Mesothelial cell of epicardium (in vitro differentiated cells): ENCODE measurements at regions not wholly inside any gene's neighbourhood (a gene's known extent, or its start where the extent isn't known, plus 50 kb on each side); places are given as distances from the start of the nearest gene placed in this dataset.

Source experiments
- DNase-seq, 2 experiments: peaks; one replicate each; pipeline ENCODE4 v3.0.0; 2021; ENCODE audit warnings: low spot score in 2 of 2; ENCODE audit not compliant: unreplicated experiment in 2 of 2
- H3K27ac Mint-ChIP-seq: 2 replicates; pipeline ENCODE4 v1.8.0; 2021; ENCODE audit warnings: mixed read lengths
- H3K27me3 Mint-ChIP-seq: 2 replicates; pipeline ENCODE4 v1.8.0; 2021; ENCODE audit warnings: low read depth, mixed read lengths
- H3K36me3 Mint-ChIP-seq: 2 replicates; pipeline ENCODE4 v1.8.0; 2021; ENCODE audit warnings: mixed read lengths
- H3K4me1 Mint-ChIP-seq: 2 replicates; pipeline ENCODE4 v1.8.0; 2021; ENCODE audit warnings: mixed read lengths
- H3K4me3 Mint-ChIP-seq: 2 replicates; pipeline ENCODE4 v1.8.0; 2021; ENCODE audit warnings: mild to moderate bottlenecking, moderate library complexity, mixed read lengths
- H3K9me3 Mint-ChIP-seq: 2 replicates; pipeline ENCODE4 v1.8.0; 2021; ENCODE audit warnings: mixed read lengths
- TF ChIP-seq, protein P1 (sequence below): fragments of 200-600 bp; sonication (generic); IDR thresholded peaks from one replicate; pipeline ENCODE4 v1.5.0; 2021; ENCODE audit warnings: antibody characterized with exemption; ENCODE audit not compliant: unreplicated experiment

DNA sequence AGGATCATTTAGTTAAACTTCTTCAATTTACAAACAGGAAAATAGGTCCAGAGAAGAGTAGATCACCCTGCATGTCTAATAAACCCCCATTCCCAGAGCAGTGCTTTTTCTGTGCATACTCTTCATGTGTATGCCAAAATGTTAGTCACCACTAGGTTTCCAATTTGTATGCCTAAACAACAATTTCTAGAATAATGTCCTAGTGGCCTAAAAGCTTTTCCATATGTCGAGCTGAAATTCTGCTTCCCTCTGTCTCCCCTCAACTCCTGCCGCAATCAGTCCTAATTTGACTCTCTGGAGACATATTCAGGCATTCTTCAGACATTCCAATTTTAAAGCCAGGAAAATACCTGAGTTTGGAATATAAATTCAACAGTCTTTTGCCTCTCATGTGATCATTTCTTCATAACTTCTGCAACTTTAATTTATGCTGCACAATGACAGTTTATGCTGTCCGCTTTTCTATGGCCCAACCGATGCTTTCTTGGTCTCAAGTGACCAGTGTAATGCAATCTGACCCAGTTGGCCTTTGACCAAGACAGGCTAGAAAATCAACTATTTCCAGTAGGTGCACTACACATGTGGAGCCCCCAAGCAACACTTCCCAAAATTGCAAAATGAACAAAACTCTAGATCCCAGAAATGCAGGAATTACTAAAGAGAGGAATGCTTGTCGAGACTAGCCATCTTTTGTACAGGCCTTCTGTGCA is 122.9 kb upstream of the FMR1 start:
- peaks cover 16% of the 10 kb centered on the region for H3K9me3 Mint-ChIP-seq
- H3K27ac Mint-ChIP-seq: no peak overlapping the region
- DNase-seq: no peak
- no peak overlapping the region for H3K4me3 Mint-ChIP-seq
- TF ChIP-seq, protein P1, sequence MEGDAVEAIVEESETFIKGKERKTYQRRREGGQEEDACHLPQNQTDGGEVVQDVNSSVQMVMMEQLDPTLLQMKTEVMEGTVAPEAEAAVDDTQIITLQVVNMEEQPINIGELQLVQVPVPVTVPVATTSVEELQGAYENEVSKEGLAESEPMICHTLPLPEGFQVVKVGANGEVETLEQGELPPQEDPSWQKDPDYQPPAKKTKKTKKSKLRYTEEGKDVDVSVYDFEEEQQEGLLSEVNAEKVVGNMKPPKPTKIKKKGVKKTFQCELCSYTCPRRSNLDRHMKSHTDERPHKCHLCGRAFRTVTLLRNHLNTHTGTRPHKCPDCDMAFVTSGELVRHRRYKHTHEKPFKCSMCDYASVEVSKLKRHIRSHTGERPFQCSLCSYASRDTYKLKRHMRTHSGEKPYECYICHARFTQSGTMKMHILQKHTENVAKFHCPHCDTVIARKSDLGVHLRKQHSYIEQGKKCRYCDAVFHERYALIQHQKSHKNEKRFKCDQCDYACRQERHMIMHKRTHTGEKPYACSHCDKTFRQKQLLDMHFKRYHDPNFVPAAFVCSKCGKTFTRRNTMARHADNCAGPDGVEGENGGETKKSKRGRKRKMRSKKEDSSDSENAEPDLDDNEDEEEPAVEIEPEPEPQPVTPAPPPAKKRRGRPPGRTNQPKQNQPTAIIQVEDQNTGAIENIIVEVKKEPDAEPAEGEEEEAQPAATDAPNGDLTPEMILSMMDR: no peak
- no peaks in the 10 kb centered on the region for H3K4me1 Mint-ChIP-seq
- no peaks in the 10 kb centered on the region for H3K27me3 Mint-ChIP-seq
- peaks cover 2% of the 10 kb centered on the region for H3K36me3 Mint-ChIP-seq

DNA sequence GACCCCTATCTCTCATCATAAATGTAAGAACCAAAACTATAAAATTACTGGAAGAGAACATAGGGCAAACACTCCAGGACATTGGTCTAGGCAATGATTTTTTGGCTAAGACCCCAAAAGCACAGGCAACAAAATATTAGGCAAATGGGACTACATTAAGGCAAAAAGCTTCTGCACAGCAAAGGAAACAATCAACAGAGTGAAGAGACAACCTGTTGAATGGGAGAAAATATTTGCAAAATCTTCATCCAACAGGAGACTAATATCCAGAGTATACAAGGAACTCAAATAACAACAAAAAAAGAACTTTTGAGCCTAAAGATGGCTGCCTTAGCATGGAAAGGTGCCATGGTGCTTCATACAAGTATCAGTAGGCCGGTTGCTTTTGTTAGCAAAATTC is 111.1 kb upstream of the FMR1 start:
- TF ChIP-seq, protein P1: no peak
- no peaks in the 10 kb centered on the region for H3K27me3 Mint-ChIP-seq
- no peaks in the 10 kb centered on the region for H3K36me3 Mint-ChIP-seq
- DNase-seq: no peak
- H3K9me3 Mint-ChIP-seq: peaks cover 36% of the 10 kb centered on the region
- no peak overlapping the region for H3K4me3 Mint-ChIP-seq
- peaks cover 9% of the 10 kb centered on the region for H3K4me1 Mint-ChIP-seq
- H3K27ac Mint-ChIP-seq: no peak overlapping the region

DNA sequence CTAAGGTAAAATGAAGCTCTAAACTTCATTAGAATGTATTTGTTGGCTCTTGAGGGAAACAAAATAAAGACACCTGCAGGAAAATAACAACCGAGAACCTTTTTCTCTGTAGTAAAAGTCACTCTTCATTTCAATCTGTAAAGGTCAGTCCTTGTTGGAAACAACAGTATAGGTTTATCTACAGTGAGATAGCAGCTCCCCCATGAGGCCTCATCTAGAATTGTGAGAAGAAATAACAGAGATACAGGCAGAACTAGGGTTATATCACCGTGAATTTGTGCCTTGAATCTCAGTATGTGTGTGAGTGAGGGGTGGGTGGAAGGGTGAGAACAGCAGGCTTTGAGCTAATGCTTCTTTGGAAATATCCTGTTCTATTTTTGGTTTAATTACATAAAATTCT is 107.8 kb upstream of the FMR1 start:
- Mint-ChIP-seq H3K9me3 (peaks cover 25% of the 10 kb centered on the region), H3K4me1 (peaks cover 9% of the 10 kb centered on the region), H3K27me3 (no peaks in the 10 kb centered on the region), H3K27ac (peak overlapping the region; percentile 21), H3K4me3 (no peak overlapping the region), H3K36me3 (no peaks in the 10 kb centered on the region)
- TF ChIP-seq, protein P1: no peak
- DNase-seq: no peak

DNA sequence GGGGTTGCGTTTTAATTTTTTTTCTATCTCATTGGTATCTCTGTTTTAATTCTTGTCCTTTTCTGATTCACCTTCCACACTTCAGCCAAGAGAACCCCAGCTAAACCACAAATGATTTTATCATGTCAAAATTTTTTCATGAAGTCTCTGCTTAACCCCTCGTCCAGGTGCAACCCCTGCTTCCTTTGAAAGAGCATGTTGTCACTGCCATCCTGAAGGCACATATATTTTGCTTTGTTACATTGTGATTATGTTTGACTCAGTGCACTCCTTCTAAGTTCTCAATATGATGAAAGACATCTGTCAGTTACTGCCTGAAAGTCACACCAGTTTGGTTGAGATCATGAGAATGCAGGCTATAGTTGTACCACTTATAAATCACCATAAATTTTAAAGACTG is 99.9 kb upstream of the FMR1 start:
- no peak overlapping the region for H3K27ac Mint-ChIP-seq
- no peaks in the 10 kb centered on the region for H3K27me3 Mint-ChIP-seq
- DNase-seq: no peak
- no peak overlapping the region for H3K4me3 Mint-ChIP-seq
- H3K36me3 Mint-ChIP-seq: no peaks in the 10 kb centered on the region
- peaks cover 19% of the 10 kb centered on the region for H3K9me3 Mint-ChIP-seq
- H3K4me1 Mint-ChIP-seq: no peaks in the 10 kb centered on the region
- TF ChIP-seq, protein P1: no peak

DNA sequence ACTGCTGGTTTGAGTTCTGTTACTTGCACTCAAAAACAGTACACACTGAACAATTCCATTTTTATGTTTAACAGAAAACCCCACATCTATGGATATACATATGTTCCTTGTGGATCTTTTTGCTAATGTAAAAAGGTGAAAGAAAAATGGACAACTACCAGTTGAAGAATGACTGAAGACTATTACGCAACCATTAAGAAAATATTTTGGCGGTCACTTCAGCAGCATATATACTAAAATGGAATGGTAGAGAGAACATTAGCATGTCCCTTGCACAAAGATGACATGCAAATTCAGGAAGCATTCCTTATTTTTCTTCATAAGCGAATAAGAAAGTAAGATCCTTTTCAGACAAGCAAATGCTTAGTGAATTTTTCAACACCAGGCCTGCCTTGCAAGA is 84.6 kb upstream of the FMR1 start:
- Mint-ChIP-seq H3K27ac (no peak overlapping the region), H3K4me3 (no peak overlapping the region), H3K9me3 (peaks cover 70% of the 10 kb centered on the region), H3K27me3 (no peaks in the 10 kb centered on the region), H3K4me1 (no peaks in the 10 kb centered on the region), H3K36me3 (peaks cover 3% of the 10 kb centered on the region)
- DNase-seq: no peak
- TF ChIP-seq, protein P1: no peak
